ENCODE measurements at regions not wholly inside any gene's neighbourhood (a gene's known extent, or its start where the extent isn't known, plus 50 kb on each side); places are given as distances from the start of the nearest gene placed in this dataset.
A peak's percentile ranks its signal among the peaks of the same experiment; 100 is the strongest.

DNA sequence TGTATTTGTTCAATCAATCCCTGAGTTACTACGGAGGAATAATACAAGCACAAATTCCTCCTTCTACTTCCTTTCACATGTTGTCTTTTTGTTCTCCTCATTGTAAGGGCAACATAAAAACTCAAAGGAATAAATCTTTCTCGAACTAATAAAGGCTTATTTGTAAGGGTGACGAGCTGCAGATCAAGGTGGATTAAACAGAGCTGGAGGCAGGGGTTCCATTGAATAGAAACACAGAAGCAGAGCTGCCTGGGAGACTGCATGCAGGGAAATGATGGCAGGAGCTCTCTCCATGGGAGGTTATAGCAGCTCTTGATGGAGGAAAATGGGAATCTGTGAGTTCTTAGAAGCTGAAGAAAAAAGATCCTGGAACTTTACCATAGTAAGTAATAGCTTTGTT, 160.2 kb downstream of the CYYR1 start:
- DNase-seq (ENCODE audit: low spot score), result no peak

DNA sequence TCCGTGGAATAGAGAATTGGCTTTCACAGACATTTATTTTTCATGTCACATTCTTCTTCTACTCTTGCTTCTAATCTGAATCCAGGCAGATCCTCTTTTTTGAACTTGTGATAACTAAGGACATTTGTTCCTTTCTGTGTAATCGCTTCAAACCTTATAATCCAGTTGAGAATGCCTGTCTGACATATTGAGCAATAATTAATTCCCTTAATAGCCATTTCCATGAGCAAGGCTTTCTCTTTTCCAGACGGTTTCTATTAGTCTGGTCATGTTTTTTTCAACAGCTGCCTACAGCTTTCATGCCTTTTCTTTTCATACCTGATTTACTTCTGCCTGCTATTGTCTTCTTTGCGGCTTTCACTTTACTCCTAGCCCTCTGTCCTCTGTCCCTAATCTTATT, 163.4 kb downstream of the CYYR1 start:
- peak; percentile 93 for DNase-seq (ENCODE audit: low spot score)

DNA sequence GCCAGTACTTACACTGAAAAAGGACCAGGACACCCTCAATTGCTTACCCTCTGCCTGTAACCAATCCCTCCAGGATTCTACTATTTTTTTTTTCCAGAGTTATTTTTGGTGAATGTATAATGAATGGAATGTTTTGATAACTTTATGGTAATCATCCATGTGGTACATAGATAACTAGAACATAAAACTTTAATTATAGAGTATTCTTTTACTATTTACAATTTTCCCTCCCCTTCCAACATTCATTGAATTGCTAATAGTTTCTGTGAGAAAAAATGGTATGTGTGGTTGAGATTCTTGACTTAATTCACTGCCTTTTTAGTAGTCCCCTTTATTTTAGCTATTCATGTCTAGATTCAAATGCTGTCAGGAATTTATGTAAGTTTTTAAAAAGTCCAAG, 164.6 kb downstream of the CYYR1 start:
- DNase-seq (ENCODE audit: low spot score), result no peak

DNA sequence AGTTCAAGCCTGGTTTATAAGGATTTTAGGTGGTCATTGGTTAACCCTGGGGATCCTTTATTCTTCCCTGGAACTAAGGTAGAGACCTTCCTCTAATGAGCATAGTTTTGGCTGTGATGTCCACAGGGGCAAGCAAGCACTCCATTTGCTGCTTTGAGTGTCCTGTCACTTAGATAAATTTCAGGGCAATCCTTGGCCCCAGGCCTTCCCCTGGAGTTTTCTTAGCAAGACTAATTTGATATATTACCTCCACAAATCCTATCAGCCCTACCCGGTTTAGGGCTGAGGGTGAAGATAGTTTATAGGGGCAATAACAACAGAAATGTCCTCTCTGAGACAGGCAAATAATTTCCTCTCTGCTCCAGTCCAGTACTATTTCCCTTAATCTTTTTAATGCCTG, 166.6 kb downstream of the CYYR1 start:
- DNase-seq (ENCODE audit: low spot score), result peak; percentile 36

DNA sequence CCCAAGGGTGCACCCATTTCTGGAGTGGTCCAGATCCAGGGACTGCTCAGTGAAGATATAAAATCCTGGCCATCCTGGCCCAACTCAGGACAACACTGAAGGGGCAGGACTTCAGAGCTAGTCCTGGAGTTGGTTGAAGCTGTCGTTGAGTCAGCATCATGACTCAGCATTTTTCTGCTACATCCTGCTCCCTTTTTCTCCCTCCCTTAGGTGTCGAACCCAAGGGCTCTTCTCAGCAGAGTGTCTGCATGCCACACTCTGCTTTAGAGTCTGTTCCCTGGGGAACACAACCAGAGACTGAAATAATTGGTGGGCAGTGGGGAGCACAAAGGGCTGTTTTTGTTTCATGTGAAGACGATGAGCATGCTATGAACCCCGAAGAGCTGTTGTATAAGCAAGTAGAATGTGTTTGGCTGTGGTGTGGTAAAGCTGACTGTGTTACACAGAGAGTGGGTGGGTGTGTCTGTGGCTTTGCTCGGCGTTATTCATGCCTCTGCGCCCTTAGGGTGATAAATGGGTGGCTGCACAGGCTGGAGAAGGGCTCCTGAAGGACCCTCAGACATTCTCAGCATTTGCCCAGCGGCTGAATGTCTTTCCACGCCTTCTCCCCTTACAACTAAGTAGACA, 167.2 kb downstream of the CYYR1 start:
- peak; percentile 51 for DNase-seq (ENCODE audit: low spot score)

DNA sequence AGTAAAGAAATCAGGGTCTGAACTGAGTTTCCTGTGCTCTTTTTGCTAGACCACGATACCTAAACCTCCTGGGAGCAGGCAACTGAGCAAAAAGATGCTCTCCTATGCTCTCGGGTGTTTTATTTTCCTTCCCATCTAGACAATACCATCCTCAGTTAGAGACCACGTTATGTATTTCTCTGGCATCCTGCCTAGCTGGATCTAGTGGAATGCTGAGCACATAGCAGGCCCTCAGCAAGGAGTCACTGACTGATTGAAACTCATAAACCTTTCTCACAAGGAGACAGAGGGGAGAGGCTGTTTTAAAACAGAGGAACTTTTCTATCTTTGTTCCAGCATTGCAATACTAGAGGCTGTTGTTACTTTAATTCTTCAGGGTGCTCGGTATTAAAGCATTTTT, 168.0 kb downstream of the CYYR1 start:
- DNase-seq (ENCODE audit: low spot score), result peak; percentile 76

DNA sequence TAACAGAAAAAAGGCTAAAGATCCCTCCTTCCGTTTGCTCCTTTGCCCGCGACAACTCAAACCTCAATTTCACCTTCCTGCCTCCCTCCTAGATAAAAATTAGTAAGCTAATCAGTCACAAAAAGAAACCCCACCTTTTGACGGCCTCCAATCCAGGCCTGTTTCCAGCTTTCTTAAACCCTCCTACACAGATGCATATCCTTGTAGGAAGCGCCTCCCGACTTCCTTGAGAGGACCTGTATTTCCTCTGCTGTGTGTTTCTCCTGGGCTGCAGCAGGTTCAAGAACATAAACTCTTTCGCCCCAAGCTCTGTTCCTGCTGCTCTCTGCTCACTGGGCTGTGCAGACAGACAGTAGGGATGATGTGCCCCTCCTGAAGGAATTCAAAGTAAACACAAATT, 168.8 kb downstream of the CYYR1 start:
- peak; percentile 27 for DNase-seq (ENCODE audit: low spot score)

DNA sequence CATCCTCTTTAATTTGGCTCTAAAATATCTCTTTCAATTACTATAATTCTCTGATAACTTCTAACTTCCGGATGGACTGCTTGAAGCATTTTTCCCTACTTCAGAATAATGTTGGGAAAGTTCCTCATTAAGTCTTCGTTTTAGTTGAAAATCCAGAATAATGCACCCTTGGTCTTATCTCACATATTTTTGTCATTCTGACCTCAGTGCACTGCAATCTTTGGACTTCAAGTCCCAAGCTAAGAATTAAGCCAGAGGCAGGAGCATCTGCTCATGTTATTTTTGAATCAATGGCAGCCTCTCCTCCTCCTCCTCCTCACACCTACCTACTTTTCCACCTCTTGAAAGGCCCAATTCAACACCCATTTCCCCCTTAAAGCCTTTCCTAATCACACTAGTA, 169.8 kb downstream of the CYYR1 start:
- DNase-seq (ENCODE audit: low spot score), result peak; percentile 63

DNA sequence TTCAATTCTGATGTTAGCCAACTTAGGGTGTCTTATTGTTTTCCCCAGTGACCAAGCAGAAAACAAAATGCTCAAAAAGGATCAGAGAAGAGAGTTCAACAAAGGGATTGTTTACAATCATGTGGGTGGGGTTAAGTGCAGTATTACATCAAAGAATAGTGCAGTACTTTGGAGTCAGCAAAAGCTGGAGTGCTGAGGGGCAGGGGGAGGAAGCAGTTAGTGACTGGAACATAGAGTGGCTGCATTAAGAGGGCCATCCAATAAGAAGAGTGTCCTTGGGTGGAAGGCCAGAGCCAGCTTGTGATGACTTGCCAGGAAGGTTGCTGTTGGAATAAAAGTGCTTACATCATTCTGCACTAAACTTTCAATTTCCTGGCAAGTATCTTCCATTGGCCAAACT, 175.5 kb downstream of the CYYR1 start:
- no peak for DNase-seq (ENCODE audit: low spot score)

DNA sequence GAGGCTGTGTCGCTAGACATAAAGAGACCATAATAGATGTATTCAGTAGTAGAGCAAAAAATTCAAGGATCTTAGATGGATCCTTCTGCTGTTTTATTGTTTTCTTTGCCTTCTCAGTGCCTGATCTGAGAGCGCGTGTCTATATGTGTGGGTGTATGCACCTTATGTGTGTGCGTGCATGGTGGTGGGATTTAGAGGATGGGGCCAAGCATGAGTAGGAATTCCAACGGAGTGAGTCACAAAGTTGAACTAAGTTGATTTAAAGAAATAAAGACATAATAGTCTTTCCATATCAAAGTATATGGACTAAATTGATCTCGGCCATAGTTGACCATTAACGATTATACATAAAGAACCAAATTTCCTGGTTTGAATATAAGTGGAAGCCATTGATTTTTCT, 178.7 kb downstream of the CYYR1 start:
- no peak for DNase-seq (ENCODE audit: low spot score)

DNA sequence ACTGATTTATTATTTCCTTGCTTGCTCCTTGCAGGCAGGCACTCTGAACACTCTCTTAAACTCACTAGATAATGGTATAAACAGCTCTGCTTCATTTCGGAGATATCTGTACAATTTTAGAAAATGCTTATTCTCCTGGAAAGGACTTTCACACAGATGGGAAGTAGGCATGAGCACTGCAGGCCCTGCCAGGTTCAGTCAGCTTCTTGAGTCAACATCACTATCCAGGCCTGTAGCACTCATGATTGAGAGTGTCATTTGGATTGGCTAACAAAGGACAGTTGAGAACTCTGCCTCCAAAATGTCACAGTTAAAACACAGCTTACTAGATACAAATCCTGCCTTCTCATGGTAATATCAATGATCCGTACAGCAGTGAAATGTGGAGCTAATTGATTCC, 181.9 kb downstream of the CYYR1 start:
- no peak for DNase-seq (ENCODE audit: low spot score)

DNA sequence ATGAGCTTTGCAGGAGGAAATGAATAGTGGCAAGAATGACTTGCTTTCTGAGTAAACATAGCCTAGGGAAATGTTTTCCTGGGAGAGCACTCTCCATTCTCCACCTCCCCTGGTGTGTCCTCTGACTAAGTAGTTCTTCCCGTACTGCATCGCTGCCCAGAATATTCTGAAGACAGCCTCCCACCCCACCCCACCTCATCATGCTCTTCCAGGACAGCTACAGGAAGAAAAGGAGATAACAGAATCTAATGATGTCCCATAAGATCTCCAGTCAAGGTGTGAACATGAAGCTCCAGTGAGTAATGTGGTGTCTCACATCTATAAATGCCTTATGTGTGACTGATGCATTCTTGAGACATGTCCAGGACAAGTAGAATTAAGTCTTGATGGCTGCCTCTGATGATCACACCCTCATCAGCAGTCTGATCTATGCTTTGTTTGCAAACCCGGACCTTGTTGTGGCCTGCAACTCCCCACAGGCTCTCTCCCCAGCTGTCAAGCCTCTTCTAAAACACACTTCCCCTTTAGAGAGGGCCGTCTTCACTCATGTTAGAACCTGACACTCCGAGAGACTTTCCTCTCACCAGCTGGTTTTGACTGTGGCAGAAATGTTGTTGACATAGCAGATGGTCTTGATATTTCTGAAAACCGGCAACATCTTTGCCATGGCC, 183.0 kb downstream of the CYYR1 start:
- peak; percentile 76 for DNase-seq (ENCODE audit: low spot score)

DNA sequence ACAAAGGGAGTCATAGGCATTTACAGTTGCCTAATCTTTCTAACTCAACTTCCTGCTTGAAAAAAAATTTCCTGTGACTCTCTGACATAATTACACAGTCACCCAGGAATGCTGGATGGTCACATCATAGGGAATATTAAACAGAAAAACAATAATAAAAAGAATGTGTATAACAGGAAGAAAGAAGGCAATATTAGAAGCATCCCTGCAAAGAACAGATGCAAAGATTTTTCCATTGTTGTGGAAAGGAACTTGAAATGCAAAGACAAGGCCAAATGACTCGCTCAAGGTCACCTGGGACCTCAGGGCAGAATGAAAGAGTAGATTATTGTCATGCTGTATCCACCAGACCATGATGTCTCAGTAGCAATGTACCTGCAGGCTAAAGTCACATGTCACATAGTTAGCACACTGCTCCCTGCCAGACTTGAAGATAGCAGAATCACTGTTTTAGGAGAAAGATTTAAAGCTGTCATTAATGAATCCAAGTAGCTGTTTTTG, 184.3 kb downstream of the CYYR1 start:
- peak; percentile 5 for DNase-seq (ENCODE audit: low spot score)

DNA sequence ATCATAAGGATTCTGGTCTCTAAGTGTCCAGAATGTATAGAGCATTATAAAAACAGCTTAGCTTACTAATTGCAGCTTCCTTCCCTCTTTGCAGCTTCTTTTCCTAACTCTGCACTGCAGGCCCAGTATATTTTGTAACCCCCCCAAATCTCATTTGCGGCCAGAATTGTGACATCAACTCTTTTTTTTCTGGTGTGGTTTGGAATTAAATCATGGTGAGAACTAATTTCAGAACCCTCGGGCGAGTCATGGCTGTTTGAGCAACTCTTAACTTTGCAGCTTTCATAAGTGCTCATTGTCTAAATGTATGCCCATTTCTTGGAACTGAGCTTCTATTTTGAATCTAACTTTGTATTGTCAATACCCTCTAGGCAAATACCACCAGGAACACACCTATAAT, 187.4 kb downstream of the CYYR1 start:
- no peak for DNase-seq (ENCODE audit: low spot score)

DNA sequence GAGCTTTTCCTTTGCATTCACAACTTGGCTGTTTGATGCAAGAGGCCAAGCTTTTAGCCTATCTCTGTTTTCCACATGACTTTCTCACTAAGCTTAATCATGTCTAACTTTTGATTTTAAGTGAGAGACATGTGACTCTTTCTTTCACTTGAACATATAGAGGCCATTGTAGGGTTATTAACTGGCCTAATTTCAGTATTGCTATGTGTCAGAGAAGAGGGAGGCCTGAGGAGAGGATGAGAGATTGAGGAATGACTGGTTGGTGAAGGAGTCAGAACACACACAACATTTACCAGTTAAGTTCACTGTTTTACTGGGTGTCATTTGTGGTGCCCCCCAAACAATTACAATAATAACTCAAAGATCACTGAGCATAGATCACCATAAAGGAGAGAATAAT, 193.5 kb downstream of the CYYR1 start:
- DNase-seq (ENCODE audit: low spot score), result no peak

DNA sequence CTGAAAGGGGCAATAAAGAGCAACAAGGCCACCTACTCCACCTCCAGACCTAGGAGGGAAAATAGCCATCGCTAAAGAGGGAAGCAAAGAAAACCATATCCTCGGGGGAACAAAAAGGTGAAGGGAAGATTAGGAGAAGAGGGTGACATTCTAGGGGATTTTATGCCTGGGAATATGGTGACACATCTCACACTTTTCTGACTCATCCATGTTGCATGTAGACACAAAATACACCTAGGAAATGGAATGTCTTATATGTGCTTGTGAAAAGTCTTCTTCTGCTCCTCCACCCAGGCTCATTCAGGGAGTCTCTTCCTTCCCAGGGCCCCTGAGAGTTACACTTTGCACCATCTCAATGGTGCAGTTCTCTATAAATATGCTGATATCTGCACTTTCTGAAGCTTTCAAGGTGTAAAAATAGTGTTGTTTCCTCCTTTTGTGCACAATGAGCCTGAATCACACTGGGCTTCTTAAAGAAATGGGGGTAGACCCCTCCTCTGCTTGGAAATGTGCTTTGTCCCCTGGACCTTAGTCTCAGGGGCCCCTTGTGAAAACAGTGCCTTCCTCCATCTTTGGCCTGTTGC, 195.9 kb downstream of the CYYR1 start:
- DNase-seq (ENCODE audit: low spot score), result no peak

DNA sequence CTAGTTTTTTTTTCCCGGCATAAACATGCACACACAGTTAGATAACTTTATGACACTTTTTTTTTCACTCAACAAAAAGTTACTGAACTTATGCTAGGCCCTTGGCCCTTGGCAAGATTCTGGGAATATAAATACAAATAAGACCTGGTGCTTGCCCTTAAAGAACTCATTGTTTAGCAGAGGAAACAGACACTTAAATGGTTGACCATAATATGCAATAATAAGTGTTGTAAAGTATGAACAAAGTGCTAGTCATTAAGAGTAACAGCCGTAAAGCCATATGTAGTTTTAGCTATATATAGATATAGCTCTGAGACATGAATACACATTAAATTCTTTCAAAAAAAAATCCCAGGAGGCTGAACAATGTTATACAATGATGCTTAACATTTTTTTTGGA, 198.3 kb downstream of the CYYR1 start:
- DNase-seq (ENCODE audit: low spot score), result no peak

DNA sequence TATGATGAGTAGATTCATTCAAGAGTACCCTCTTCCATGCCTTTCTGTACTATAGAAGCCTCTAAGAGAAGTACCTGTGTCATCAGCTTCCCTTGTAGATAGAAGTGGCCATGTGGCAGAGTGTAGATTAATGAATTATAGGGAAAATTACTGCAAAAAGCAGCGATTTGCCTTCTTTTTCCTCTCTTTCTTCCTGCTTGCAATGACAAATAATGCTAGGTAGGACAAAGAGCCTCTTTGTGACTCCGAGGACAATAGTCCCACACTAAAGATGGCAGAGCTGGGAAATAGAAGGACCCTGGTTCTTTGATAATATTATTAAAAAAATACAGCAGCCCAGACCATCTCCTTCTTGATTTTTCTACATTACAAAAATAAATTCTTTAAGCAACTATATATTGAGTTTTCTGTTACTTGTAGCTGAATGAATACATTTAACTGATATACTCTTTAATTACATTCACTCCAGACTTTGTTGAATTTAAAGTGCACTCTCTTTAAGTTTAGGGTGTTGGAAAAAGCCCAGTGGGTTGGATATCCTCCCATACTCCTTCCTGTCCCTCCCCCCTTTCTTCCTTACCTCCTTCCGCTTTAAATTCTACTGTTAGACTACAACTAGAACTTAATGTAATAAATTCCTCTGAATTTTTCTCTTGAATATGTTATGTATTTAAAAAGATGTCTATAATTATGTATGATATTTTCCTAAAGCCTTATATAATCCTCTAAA, 198.2 kb upstream of the APP start:
- DNase-seq (ENCODE audit: low spot score), result no peak

DNA sequence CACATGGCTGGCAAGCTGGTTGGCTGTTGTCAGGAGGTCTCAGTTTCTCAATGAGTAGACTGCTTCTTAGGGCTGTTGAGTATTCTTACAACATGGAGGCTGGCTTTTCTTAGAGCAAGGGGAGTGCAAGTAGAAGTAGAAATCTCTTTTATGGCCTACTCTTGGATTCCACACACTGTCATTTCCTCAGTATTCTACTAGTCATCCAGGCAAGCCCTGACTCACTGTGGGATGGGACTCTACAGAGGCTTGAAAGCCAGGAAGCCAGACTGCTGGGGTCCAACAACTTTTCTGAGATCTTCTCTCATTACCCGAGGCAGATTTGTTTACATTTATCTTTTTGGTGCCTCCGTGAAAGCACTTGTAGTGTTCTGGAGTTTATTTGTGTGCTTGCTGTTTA, 196.2 kb upstream of the APP start:
- DNase-seq (ENCODE audit: low spot score), result no peak

DNA sequence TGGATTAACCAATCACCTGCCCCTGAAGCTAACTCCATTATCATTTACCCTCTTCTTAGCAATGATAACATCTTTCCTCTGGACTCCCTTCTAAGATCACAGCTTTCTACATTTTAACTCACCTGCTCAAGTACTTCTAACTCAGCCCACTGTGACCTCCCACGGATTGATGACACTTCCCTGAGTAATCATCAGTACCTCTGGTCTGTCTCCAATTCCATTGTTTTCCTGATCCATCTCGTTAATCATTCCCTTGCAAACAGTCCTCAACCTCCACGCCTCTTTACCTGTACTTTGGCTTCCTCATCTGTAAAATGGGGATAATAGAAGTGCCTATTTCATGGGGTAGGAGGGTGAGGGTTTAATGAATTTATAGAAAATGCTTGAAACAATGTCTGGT, 195.3 kb upstream of the APP start:
- DNase-seq (ENCODE audit: low spot score), result no peak

DNA sequence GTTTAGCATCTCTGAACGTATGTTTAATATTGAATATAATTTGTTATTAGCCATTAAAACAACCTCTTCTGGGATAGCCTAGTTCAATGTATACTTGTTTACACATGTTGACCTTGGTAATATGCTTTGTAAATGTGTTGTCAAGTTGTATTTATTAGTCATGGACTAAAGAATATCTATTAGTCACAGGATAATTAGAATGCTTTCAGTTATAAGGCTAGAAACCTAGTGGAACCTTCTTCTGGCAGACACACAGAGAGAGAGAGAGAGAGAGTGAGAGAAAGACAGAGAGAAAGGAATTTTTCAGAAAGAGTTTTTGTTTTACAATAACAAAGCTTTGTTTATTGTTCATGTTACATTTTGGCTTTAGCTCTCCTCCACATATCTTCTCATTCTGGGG, 181.1 kb upstream of the APP start:
- no peak for DNase-seq (ENCODE audit: low spot score)

DNA sequence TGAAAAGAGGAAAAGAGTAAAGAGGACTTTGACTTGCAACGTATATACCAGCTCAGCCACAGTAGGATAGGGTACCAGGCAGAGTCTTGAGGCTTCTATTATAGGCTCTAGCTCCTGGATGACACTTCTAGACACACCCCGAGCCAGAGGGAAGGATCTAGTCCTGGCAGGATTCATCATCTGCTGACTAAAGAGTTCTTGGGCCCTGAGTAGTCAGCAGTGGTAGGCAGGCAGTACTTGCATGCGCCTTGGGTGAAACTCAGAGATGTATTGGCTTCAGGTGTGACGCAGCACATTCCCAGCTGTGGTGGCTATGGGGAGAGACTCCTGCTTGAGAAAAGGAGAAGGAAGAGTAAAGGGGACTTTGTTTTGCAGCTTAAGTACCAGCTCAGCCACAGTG, 162.3 kb upstream of the APP start:
- DNase-seq (ENCODE audit: low spot score), result no peak

Data from umbilical cord (tissue), 1 donor.